ENCODE measurements at regions not wholly inside any gene's neighbourhood (a gene's known extent, or its start where the extent isn't known, plus 50 kb on each side); places are given as distances from the start of the nearest gene placed in this dataset.

- TF ChIP-seq CTCF (conservative IDR thresholded peaks at IDR 0.05 in 1 of 2, IDR thresholded peaks at IDR 0.05 in 1 of 2; ENCODE audit: low read depth in 1 of 2, low read length in 2 of 2) (no peak), EZH2 (IDR thresholded peaks at IDR 0.05; ENCODE audit: low read length, missing control alignments) (no peak)
Observed at GRCh38 chr3:111285694-111286093, 214.1 kb downstream of the NECTIN3 start.

Data from fibroblast of lung (primary cell).